GM04504 (cell line): ENCODE measurements at regions not wholly inside any gene's neighbourhood (a gene's known extent, or its start where the extent isn't known, plus 50 kb on each side); places are given as distances from the start of the nearest gene placed in this dataset.

Experiments
- DNase-seq: peaks from one replicate; pipeline ENCODE4 v3.0.0-alpha.2; 2012; ENCODE audit warnings: low read depth

DNA sequence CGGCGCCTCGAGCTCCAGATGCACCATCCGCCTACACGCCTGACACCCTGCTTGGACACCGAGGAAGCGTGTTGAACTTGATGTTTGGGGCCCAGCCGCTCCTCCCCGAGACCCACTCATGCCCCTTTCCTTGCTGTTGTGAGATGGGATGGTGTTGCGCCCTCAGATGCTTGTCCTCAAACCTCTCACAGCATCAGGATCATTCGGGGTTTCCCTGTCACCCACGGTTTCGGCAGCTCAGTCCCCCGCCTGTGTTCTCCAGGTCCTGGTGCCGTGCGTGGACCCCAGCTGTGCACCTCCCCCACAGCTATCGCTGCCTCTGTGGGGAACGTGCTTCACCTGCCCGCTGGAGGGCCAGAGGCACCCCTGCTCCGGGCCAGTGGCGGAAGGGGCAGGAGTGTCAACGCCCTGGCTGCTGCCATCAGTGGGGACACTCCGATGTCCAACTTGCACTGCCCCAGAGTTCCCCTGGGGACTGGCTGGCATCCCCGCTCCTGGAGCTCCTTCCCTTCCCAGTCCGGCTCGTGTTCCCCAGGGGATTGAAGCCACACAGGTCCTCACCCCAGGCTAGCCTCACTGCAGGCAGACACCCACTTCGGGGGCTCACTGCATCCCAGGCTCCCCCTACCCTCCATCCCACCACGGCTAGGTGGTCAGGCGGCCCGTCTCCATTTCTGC is 82.3 kb upstream of the ADRA2C start:
- no peak for DNase-seq

DNA sequence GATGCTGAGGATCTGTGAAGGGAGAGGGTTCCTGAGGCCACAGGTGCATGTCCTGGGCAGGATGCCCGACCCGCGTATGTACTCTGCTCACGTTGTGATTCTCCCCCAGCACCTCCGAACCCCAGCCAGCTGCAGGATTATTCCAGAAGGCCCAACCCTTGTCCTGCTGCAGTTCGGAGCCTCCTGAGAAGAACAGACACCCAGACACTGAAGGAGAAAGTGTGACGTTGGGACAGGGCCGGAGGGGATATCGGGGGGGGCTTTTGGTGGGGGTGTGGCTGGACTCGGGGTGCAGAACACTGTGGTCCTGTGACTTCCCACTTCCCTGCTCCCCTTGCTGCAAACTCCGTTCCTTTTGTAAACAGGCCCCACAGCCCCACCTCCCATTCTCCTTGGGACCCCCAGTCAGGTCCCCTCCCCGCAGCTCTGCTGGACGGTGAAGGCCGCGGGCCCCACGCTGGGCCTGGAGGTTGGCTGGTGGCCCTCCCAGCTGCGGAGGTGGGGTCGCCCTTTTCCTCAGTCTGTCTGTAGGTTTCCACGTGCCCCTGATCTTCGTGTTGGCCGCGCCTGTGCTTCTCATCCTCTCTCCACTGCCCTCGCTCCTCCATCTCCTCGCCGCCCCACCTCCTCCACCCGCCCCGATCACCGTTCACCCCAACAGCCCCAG is 83.0 kb upstream of the ADRA2C start:
- DNase-seq = no peak

DNA sequence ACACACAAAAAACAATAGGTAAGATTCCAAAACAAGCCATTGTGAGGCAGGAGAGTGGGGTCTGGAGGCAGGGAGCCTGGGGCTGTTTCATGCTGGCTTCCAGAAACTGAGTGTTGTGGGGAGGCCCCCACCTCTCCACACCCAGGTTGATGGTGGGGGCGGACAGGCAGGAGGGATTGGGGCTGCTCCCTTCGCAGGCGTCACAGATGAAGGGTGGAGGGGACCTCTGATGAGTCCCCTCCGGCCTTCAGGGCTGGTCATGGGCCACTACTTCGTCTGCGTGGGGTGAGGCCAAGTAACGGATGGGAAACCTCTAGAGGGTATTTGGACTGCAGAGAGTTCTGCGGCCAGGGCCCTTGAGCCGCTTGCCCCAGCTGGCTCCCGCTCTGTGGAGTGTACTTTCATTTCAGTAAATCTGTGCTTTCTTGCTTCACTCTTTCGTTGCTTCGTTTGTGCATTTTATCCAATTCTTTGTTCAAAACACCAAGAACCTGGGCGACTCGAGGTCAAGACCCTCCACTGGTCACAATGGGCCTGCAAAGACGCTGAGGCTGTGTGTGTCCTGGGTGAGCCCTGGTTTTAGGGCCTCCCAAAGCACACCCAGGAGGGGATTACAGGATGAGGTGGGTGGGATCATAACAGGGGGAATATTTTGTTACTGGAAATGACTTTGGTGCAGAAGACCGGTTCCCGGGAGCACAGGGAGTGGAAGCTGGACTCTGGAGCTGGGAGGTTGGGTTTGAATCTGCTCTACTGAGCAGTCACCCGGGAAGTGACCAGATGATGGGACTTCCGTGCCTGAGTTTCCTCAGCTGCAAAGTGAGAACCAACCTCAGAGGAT is 83.7 kb upstream of the ADRA2C start:
- no peak for DNase-seq

DNA sequence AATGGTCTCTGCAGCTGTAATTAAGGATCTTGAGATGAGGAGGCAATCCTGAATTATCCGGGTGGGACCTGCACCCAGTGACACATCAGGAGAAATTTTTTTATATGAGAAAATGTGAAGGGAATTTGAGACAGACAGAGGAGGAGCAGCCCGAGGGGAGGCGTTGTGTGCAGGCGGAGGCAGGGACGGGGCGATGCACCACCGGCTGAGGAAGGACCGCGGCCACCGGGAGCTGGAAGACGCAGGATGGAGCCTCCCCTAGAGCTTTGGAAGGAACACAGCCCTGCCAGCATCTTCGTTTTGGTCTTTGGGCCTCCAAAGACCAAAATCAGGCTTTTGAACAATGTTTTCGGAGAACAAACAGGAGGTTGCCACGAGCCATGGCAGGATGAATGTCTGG is 85.0 kb upstream of the ADRA2C start:
- DNase-seq = no peak

GRCh38 chr4:3680656-3681055 is 85.5 kb upstream of the ADRA2C start:
- no peak for DNase-seq

GRCh38 chr4:3679851-3680311 is 86.3 kb upstream of the ADRA2C start:
- no peak for DNase-seq

DNA sequence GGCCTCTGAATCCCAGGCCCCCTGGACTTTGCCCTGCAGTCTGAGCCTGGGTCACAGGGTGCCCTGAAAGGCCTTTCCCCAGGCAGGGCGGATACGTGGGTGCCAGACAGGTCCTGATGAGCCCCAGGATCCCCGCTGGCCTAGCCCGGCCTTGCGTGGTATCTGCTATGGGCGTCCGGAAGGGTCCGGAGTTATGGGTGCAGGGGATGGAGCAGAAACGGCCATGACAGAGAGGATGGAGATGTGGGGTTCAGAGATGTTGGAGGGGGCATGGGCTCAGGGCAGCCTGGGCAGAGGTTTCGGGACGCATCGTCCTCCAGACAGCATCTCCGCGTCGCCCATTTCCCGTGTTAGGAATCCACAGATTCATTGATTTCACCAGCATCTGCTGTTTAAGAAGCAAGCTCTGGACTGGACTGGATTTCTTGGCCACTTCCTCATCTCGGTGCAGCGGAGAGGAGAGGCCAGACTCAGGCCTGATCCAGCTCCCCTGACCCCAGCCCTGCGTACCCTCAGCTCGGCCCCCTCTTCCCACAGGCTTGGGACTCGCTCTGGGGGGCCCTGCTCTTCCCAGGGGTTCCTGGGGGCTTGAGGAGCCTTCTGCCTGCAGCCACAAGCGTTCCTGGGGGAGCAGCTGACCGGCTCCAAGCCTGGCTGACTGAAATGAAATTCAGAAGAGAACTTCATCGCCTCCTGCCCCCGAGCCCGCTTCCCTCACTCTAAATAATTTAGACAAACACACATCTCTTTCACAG is 86.9 kb upstream of the ADRA2C start:
- no peak for DNase-seq

DNA sequence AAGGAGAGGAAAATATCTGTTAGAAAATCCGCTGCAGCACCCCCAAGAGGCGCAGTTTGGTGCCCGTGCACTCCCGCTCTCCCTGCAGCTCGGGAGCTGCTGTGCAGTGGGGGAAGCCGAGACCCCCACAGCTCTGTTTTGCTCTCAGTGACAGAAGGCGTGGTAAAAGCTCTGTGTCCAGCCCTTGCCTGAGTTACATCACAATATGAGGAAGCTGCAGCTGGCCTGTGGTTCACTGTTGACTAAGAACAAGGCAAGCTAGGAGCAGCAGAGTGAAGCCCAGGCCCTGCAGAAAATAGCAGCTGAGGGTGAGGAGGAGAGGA is 88.5 kb upstream of the ADRA2C start:
- no peak for DNase-seq

GRCh38 chr4:3676907-3677747 is 89.1 kb upstream of the ADRA2C start:
- no peak for DNase-seq

DNA sequence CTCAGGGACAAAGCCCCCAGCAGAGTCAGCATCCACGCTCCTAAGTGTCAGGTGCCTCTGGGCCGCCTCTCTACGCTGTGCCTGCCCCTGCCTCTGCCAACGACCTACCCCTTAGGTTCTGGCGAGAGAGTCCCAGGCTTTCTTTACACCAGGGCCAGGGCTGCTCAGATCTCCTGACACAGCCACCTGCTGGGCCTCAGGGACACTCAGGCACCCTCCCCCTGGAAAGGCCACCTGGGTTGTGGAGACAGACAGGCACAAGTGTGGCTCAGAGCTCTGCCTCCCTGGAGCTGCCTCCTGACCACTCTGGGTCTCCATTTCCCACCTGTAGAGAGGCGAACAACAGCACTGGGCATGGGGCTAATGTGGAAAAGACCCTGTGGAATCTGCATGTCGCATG is 90.0 kb upstream of the ADRA2C start:
- DNase-seq = no peak

- no peak for DNase-seq
Observed at GRCh38 chr4:3675251-3676115, 90.7 kb upstream of the ADRA2C start.

- no peak for DNase-seq
Observed at GRCh38 chr4:3674479-3674851, 91.7 kb upstream of the ADRA2C start.

DNA sequence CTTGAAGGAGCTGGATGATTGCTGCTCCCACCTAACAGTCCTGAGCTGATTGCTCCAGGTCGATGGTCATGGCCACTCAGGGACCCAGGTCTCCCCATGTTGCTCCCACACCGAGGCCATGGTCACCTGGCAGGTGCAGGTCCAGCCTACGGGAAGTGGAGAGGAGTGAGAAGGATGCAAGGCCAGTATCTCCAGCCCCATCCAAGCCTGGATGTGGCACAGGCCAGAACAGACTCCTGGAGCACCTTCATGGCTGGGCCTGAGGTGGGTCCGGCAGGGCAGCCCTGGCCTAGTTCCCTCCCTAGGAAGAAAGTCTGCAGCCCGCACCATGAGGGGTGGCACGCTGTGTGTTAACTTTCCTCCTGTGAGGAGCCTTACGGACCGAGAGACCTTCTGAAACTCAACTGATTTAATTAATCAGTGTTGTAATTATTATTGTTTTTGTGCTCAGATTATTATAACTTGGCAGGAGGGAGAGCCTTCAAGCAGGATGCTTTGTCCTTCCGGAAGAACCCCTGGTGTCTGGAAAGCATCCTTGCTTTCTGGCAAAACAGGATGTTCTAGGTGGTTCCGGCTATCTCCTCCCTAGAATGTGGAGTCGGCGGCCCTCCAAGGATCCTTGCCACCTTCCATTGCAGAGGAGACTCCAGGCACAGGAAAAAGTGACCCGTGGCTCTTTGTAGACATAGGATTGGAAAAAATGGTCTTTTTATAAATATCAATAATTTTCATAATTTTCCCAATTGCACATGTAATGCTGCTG is 92.3 kb upstream of the ADRA2C start:
- DNase-seq = no peak

DNA sequence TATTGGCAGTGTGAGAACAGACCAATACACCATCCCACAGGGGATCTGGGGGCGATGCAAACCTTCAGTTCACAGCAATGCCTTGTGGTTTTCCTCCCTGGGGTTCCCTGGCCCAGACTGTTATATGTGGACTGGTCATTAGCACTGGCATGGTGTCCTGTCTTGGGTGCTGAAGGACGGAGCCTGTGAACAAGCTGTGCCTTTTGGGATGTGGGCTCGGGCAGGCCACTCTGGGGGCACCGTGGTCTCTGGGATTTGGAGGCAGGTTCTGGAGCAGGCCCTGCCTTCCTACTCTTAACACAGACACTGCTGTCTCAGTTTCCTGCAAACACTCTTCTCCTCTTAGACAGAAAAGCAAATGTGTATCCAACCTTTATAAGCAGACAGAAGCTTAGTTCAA is 93.0 kb upstream of the ADRA2C start:
- no peak for DNase-seq

DNA sequence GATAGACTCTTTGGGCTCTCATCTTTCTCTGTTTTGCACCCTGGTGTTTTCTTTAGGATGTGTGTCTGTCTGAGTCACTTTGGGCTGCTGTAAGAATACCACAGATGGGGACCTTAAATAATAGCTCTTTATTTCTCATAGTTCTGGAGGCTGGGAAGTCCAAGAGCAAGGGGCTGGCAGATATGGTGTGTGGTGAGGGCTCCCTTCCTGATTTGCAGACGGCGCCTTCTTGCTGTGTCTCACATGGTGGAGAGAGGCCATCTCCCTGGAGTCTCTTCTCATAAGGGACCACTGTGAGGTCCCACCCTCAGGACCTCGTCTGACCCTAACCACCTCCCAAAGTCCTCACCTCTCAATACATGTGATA is 93.7 kb upstream of the ADRA2C start:
- DNase-seq = no peak

GRCh38 chr4:3671571-3672464 is 94.4 kb upstream of the ADRA2C start:
- DNase-seq = no peak

- DNase-seq = no peak
Observed at GRCh38 chr4:3670521-3671519, 95.4 kb upstream of the ADRA2C start.

GRCh38 chr4:3669553-3669949 is 96.6 kb upstream of the ADRA2C start:
- no peak for DNase-seq
